Jurkat, Clone E6-1 (cell line): ENCODE measurements at regions not wholly inside any gene's neighbourhood (a gene's known extent, or its start where the extent isn't known, plus 50 kb on each side); places are given as distances from the start of the nearest gene placed in this dataset.

Experiments
- DNase-seq: peaks from one replicate; pipeline ENCODE4 v3.0.0-alpha.2; 2011; ENCODE audit warnings: low read depth, low spot score
- H3K4me3 ChIP-seq: 2 replicates; pipeline ENCODE4 v1.5.1; 2011; ENCODE audit warnings: mild to moderate bottlenecking, low read length, control low read depth, moderate library complexity

DNA sequence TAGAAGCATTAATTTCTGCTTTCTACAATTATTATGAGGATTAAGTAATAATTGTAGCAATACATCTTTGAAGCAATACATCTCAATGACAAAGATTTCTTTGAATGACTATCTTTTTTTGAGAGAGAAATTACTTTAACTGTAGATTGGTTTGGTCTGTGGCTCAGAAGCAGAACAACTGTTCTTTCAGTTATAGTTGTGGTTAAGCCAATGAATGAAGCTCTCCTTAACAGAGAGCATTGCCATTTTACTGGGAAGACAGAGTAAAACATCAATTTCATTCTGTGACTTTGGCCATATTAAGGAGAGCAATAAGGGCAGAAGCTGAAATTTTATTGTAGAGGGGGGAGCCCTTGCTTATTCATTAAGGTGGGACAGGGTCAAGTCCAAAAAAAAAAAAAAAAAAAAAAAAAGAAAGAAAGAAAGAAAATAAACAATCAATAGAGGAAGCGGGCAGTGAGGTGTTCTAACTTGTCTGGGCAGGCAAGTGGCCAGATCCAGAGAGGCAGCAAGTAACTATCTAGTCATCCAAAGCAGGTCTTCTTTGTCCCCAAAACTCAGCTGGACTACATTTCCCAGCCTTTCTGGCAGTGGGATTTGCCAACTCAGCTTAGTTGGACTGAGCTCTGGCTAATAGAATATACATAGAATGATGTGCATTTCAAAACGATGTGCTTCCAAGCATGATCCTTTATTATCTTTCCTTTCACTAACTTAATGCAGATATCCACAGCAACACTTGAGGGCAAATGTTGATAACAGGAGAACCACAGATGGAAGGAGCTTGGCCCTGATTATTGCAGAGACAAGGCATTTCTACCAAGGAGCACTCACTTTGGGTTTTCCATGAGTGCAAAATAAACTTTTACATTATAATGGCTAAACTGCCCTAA is 462.7 kb upstream of the CDH20 start:
- H3K4me3 ChIP-seq: no peak overlapping the region
- no peak for DNase-seq

DNA sequence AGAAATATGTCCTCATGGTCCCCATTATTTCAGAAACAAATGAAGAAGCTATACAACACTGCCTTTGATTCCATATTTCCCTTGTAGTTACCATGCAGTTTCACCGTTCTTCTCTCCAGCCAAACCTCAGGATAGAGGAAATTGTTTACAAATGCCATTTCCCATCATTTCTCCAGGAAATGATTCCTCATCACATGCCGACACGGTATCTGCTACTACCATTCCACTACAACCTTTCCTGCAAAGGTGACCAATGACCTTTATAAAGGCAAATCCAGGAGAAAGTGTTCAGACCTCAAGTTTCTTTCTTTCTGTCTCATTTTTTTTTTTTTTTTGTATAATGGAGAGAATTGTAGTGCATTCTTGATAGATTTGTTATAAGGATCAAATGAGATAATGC is 460.8 kb upstream of the CDH20 start:
- DNase-seq: no peak
- no peak overlapping the region for H3K4me3 ChIP-seq

- H3K4me3 ChIP-seq: no peak overlapping the region
- no peak for DNase-seq
These were observed 459.5 kb upstream of the CDH20 start for GRCh38 chr18:60873708-60874107.

GRCh38 chr18:60875957-60876507 is 457.2 kb upstream of the CDH20 start:
- H3K4me3 ChIP-seq: no peak overlapping the region
- DNase-seq: no peak

- DNase-seq: no peak
- no peak overlapping the region for H3K4me3 ChIP-seq
These were observed 453.0 kb upstream of the CDH20 start for GRCh38 chr18:60880184-60880583.

- DNase-seq: no peak
- H3K4me3 ChIP-seq: no peak overlapping the region
These were observed 449.6 kb upstream of the CDH20 start for GRCh38 chr18:60883587-60883986.

DNA sequence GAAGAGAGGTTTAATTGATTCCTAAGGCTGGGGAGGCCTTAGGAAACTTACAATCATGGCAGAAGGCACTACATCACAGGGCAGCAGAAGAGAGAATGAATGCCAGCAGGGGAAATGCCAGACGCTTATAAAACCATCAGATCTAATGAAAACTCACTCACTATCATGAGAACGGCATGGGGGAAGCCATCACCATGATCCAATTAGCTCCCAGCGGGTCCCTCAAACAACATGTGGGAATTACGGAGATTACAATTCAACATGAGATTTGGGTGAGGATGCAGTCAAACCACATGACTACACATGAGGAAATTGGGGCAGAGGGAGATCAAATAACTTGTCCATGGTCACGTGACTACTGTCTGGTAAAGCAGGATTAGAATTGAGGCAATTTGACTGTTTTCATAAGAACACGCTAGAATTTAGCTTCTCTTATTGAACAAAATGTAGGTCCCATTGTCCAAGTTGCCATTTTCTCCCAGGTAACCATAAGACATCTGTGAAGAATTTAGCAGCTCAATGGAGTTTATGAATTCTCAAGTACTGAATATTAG is 445.1 kb upstream of the CDH20 start:
- DNase-seq: no peak
- no peak overlapping the region for H3K4me3 ChIP-seq

GRCh38 chr18:60889442-60889841 is 443.8 kb upstream of the CDH20 start:
- no peak overlapping the region for H3K4me3 ChIP-seq
- no peak for DNase-seq

DNA sequence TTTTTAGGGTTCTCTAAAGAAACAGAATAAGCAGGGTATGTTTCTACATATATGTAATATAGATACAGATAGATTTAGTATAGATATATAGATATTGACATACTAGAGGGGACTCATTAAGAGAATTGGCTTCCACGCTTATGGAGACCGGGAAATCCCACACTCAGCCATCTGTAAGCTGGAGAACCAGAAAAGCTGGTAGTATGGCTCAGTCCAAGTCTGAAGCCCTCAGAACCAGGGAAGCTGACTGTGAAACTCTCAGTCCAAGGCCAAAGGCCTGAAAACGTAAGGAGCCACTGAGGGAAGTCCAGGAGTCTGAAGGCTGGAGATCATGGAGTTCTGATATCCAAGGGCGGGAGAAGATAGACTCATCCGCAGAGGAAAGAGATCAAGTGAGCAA is 441.3 kb upstream of the CDH20 start:
- no peak for DNase-seq
- H3K4me3 ChIP-seq: no peak overlapping the region

DNA sequence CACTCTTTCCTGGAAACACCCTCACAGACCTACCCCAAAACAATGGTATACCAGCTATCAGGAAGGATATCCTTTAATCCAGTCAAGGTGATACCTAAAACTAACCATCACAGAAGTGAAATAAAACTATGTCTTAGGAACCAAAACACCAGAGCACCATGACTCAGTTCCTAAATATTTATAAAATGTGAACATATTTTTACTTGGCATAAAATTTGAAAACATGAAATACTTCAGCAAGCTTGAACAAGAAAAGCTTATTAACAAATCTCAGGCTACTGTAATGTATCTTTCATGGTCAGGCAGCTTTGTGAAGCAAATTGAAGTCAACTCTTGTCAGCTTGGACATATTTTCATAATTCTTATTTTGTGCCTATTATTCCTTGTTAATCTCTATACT is 440.8 kb upstream of the CDH20 start:
- DNase-seq: no peak
- no peak overlapping the region for H3K4me3 ChIP-seq

- no peak overlapping the region for H3K4me3 ChIP-seq
- no peak for DNase-seq
These were observed 440.4 kb upstream of the CDH20 start for GRCh38 chr18:60892855-60893254.

DNA sequence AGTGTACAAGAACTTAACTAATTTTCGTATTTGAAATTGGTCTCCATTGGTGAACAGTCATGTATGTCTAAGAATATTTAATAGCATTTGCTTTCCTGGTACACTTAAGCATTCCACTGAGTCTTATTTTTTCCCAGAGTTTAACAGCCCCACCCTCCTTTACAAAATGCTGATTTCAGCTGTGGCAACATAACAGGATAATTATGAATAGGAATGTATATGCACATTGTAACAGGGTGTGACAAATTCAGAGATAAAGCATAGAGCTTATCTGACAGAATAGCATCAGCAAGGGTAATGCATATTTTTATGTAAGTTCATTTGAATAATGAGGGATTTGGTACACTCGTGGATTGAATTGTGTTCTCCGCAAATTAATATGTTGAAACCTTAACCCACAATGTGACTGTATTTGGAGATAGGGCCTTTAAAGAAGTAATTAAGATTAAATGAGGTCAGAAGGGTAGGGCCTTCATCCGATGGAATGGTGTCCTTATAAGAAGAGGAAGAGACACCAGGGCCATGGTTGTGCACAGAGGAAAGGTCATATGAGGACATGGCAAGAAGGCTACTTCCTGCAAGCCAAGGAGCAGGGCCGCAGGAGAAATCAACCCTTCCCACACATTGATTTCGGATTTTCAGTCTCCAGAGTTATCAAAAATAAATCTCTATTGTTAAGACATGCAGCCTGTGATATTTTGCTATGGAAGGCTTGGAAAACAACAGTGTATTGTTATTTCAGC is 439.7 kb upstream of the CDH20 start:
- H3K4me3 ChIP-seq: no peak overlapping the region
- no peak for DNase-seq

GRCh38 chr18:60894254-60894945 is 438.8 kb upstream of the CDH20 start:
- no peak for DNase-seq
- H3K4me3 ChIP-seq: no peak overlapping the region

DNA sequence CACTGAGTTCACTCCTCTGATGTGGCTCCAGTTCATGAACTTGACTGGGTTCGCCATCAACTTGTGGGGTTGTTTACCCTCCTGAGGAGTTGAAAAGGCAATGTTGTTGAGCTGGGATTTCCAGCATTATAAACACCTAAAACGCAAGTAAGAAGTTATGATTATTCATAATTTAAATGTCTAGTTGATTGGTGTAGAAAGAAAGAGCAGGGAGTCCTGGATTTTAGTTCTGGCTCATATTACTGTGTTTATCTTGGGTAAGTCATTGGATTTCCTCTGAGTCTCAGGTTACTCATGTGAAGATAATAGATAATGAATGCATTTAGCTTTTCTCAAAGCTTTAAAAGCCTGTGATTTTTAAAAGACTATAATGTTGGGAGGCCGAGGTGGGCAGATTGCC is 438.0 kb upstream of the CDH20 start:
- no peak overlapping the region for H3K4me3 ChIP-seq
- no peak for DNase-seq

- no peak for DNase-seq
- no peak overlapping the region for H3K4me3 ChIP-seq
These were observed 435.1 kb upstream of the CDH20 start for GRCh38 chr18:60898111-60898510.

GRCh38 chr18:60905699-60906098 is 427.5 kb upstream of the CDH20 start:
- DNase-seq: no peak
- H3K4me3 ChIP-seq: no peak overlapping the region

DNA sequence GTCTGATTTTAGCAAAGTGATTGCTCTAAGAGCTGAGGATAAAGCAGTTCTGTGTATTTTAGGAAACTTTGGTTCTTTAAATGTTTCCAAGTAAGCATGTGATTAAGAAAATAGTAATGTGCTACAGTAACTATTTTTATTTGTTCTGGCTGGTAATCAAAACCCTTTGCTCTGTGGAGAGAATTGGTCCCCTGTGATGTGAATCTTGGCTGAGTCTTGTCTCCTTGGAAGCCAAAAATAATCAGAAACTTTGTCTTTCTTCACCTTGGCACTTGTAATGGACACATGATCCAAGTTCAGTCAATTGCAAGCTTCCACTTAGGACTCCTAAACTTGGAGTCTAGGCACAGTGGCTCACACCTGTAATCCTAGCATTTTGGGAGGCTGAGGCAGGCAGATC is 422.7 kb upstream of the CDH20 start:
- DNase-seq: no peak
- no peak overlapping the region for H3K4me3 ChIP-seq

DNA sequence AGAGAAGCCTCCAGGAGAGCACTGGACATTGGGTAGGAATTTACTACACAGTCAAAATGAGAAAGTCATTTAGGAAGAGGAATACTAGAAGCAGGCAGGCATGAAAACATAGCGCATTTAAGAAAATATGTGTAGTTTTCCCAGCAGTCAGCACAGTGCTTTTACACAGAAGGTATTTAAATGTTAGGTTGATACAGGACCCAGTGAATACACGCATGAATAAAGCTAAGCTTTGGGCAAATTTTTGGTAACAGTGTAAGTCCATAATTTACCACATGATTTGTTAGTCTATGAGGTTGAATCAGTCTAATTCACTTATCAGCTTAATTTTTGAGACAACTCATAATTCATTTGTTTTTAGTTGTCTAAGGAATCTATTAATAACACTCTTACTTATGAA is 421.7 kb upstream of the CDH20 start:
- no peak overlapping the region for H3K4me3 ChIP-seq
- DNase-seq: no peak

- H3K4me3 ChIP-seq: no peak overlapping the region
- DNase-seq: no peak
These were observed 418.1 kb upstream of the CDH20 start for GRCh38 chr18:60915160-60915559.
